ENCODE measurements at regions not wholly inside any gene's neighbourhood (a gene's known extent, or its start where the extent isn't known, plus 50 kb on each side); places are given as distances from the start of the nearest gene placed in this dataset.
A peak's percentile ranks its signal among the peaks of the same experiment; 100 is the strongest.

GRCh38 chr3:187827723-187828122, 82.5 kb upstream of the BCL6 start:
- Histone ChIP-seq H3K4me1 (ENCODE audit: control insufficient read depth, insufficient read depth, low read length) (no peaks in the 10 kb centered on the region), H3K4me3 (ENCODE audit: low read length) (no peak overlapping the region), H3K9ac (ENCODE audit: low read length) (no peak overlapping the region), H3K27me3 (replicated peaks; ENCODE audit: control insufficient read depth, insufficient read depth, low read length) (no peaks in the 10 kb centered on the region), H3K9me3 (ENCODE audit: control insufficient read depth, low read length) (no peaks in the 10 kb centered on the region), H3K36me3 (ENCODE audit: control insufficient read depth, insufficient read depth, low read length, severe bottlenecking) (no peaks in the 10 kb centered on the region)
- DNase-seq (ENCODE audit: low read depth), result no peak

- Histone ChIP-seq H3K9me3 (ENCODE audit: control insufficient read depth, low read length) (no peaks in the 10 kb centered on the region), H3K4me3 (ENCODE audit: low read length) (no peak overlapping the region), H3K27me3 (replicated peaks; ENCODE audit: control insufficient read depth, insufficient read depth, low read length) (no peaks in the 10 kb centered on the region), H3K9ac (ENCODE audit: low read length) (no peak overlapping the region), H3K4me1 (ENCODE audit: control insufficient read depth, insufficient read depth, low read length) (no peaks in the 10 kb centered on the region), H3K36me3 (ENCODE audit: control insufficient read depth, insufficient read depth, low read length, severe bottlenecking) (no peaks in the 10 kb centered on the region)
- no peak for DNase-seq (ENCODE audit: low read depth)
Measured at GRCh38 chr3:187828579-187829452, 83.5 kb upstream of the BCL6 start.

GRCh38 chr3:187830181-187830580, 84.9 kb upstream of the BCL6 start:
- Histone ChIP-seq H3K9ac (ENCODE audit: low read length) (no peak overlapping the region), H3K9me3 (ENCODE audit: control insufficient read depth, low read length) (no peaks in the 10 kb centered on the region), H3K4me3 (ENCODE audit: low read length) (no peak overlapping the region), H3K4me1 (ENCODE audit: control insufficient read depth, insufficient read depth, low read length) (no peaks in the 10 kb centered on the region), H3K36me3 (ENCODE audit: control insufficient read depth, insufficient read depth, low read length, severe bottlenecking) (no peaks in the 10 kb centered on the region), H3K27me3 (replicated peaks; ENCODE audit: control insufficient read depth, insufficient read depth, low read length) (no peaks in the 10 kb centered on the region)
- no peak for DNase-seq (ENCODE audit: low read depth)

GRCh38 chr3:187831125-187832051, 86.1 kb upstream of the BCL6 start:
- Histone ChIP-seq H3K36me3 (ENCODE audit: control insufficient read depth, insufficient read depth, low read length, severe bottlenecking) (no peaks in the 10 kb centered on the region), H3K4me1 (ENCODE audit: control insufficient read depth, insufficient read depth, low read length) (no peaks in the 10 kb centered on the region), H3K27me3 (replicated peaks; ENCODE audit: control insufficient read depth, insufficient read depth, low read length) (no peaks in the 10 kb centered on the region), H3K9ac (ENCODE audit: low read length) (no peak overlapping the region), H3K9me3 (ENCODE audit: control insufficient read depth, low read length) (no peaks in the 10 kb centered on the region), H3K4me3 (ENCODE audit: low read length) (no peak overlapping the region)
- no peak for DNase-seq (ENCODE audit: low read depth)

- no peaks in the 10 kb centered on the region for H3K27me3 ChIP-seq (replicated peaks; ENCODE audit: control insufficient read depth, insufficient read depth, low read length)
- DNase-seq (ENCODE audit: low read depth), result no peak
- H3K4me3 ChIP-seq (ENCODE audit: low read length), result no peak overlapping the region
- H3K36me3 ChIP-seq (ENCODE audit: control insufficient read depth, insufficient read depth, low read length, severe bottlenecking), result no peaks in the 10 kb centered on the region
- H3K9me3 ChIP-seq (ENCODE audit: control insufficient read depth, low read length), result no peaks in the 10 kb centered on the region
- peaks cover 6% of the 10 kb centered on the region for H3K4me1 ChIP-seq (ENCODE audit: control insufficient read depth, insufficient read depth, low read length)
- H3K9ac ChIP-seq (ENCODE audit: low read length), result no peak overlapping the region
Measured at GRCh38 chr3:187832202-187832601, 86.9 kb upstream of the BCL6 start.

- Histone ChIP-seq H3K4me3 (ENCODE audit: low read length) (no peak overlapping the region), H3K27me3 (replicated peaks; ENCODE audit: control insufficient read depth, insufficient read depth, low read length) (no peaks in the 10 kb centered on the region), H3K4me1 (ENCODE audit: control insufficient read depth, insufficient read depth, low read length) (peaks cover 6% of the 10 kb centered on the region), H3K9ac (ENCODE audit: low read length) (no peak overlapping the region), H3K9me3 (ENCODE audit: control insufficient read depth, low read length) (no peaks in the 10 kb centered on the region), H3K36me3 (ENCODE audit: control insufficient read depth, insufficient read depth, low read length, severe bottlenecking) (no peaks in the 10 kb centered on the region)
- no peak for DNase-seq (ENCODE audit: low read depth)
Measured at GRCh38 chr3:187833375-187833774, 88.1 kb upstream of the BCL6 start.

GRCh38 chr3:187833799-187834578, 88.7 kb upstream of the BCL6 start:
- DNase-seq (ENCODE audit: low read depth), result no peak
- Histone ChIP-seq H3K9me3 (ENCODE audit: control insufficient read depth, low read length) (no peaks in the 10 kb centered on the region), H3K36me3 (ENCODE audit: control insufficient read depth, insufficient read depth, low read length, severe bottlenecking) (no peaks in the 10 kb centered on the region), H3K4me3 (ENCODE audit: low read length) (no peak overlapping the region), H3K9ac (ENCODE audit: low read length) (no peak overlapping the region), H3K27me3 (replicated peaks; ENCODE audit: control insufficient read depth, insufficient read depth, low read length) (no peaks in the 10 kb centered on the region), H3K4me1 (ENCODE audit: control insufficient read depth, insufficient read depth, low read length) (peaks cover 6% of the 10 kb centered on the region)

GRCh38 chr3:187836823-187837770, 91.8 kb upstream of the BCL6 start:
- no peaks in the 10 kb centered on the region for H3K36me3 ChIP-seq (ENCODE audit: control insufficient read depth, insufficient read depth, low read length, severe bottlenecking)
- no peak for DNase-seq (ENCODE audit: low read depth)
- H3K9me3 ChIP-seq (ENCODE audit: control insufficient read depth, low read length), result no peaks in the 10 kb centered on the region
- peaks cover 6% of the 10 kb centered on the region for H3K4me1 ChIP-seq (ENCODE audit: control insufficient read depth, insufficient read depth, low read length)
- no peak overlapping the region for H3K9ac ChIP-seq (ENCODE audit: low read length)
- H3K4me3 ChIP-seq (ENCODE audit: low read length), result no peak overlapping the region
- H3K27me3 ChIP-seq (replicated peaks; ENCODE audit: control insufficient read depth, insufficient read depth, low read length), result no peaks in the 10 kb centered on the region

GRCh38 chr3:187838016-187838540, 92.8 kb upstream of the BCL6 start:
- peak; percentile 57 for DNase-seq (ENCODE audit: low read depth)
- peaks cover 6% of the 10 kb centered on the region for H3K4me1 ChIP-seq (ENCODE audit: control insufficient read depth, insufficient read depth, low read length)
- H3K4me3 ChIP-seq (ENCODE audit: low read length), result no peak overlapping the region

GRCh38 chr3:187839422-187839821, 94.2 kb upstream of the BCL6 start:
- H3K4me1 ChIP-seq (ENCODE audit: control insufficient read depth, insufficient read depth, low read length), result peaks cover 10% of the 10 kb centered on the region
- DNase-seq (ENCODE audit: low read depth), result no peak
- H3K9me3 ChIP-seq (ENCODE audit: control insufficient read depth, low read length), result no peaks in the 10 kb centered on the region
- no peak overlapping the region for H3K4me3 ChIP-seq (ENCODE audit: low read length)
- no peaks in the 10 kb centered on the region for H3K27me3 ChIP-seq (replicated peaks; ENCODE audit: control insufficient read depth, insufficient read depth, low read length)
- no peaks in the 10 kb centered on the region for H3K36me3 ChIP-seq (ENCODE audit: control insufficient read depth, insufficient read depth, low read length, severe bottlenecking)
- no peak overlapping the region for H3K9ac ChIP-seq (ENCODE audit: low read length)

More at GRCh38 chr3:187838016-187838540, 92.8 kb upstream of the BCL6 start:
- H3K9ac ChIP-seq (ENCODE audit: low read length), result no peak overlapping the region
- H3K27me3 ChIP-seq (replicated peaks; ENCODE audit: control insufficient read depth, insufficient read depth, low read length), result no peaks in the 10 kb centered on the region
- no peaks in the 10 kb centered on the region for H3K36me3 ChIP-seq (ENCODE audit: control insufficient read depth, insufficient read depth, low read length, severe bottlenecking)
- H3K9me3 ChIP-seq (ENCODE audit: control insufficient read depth, low read length), result no peaks in the 10 kb centered on the region
